Upper lobe of right lung (tissue), 1 donor: ENCODE measurements at regions not wholly inside any gene's neighbourhood (a gene's known extent, or its start where the extent isn't known, plus 50 kb on each side); places are given as distances from the start of the nearest gene placed in this dataset.
A peak's percentile ranks its signal among the peaks of the same experiment; 100 is the strongest.

Experiments
- ATAC-seq: fragments of 200-7000 bp; cut with Tn5 transposase; one replicate; pipeline ENCODE4 v1.9.1; 2020; ENCODE audit warnings: mild to moderate bottlenecking, moderate library complexity
- DNase-seq: peaks from one replicate; pipeline ENCODE4 v3.0.0-alpha.2; 2020
- H3K27ac ChIP-seq: fragments of 200-600 bp; one replicate; pipeline ENCODE4 v1.8.0; 2022
- H3K27me3 ChIP-seq: fragments of 200-600 bp; one replicate; pipeline ENCODE4 v1.8.0; 2022; ENCODE audit warnings: mild to moderate bottlenecking
- H3K36me3 ChIP-seq: fragments of 200-600 bp; one replicate; pipeline ENCODE4 v1.8.0; 2022
- H3K4me1 ChIP-seq: fragments of 200-600 bp; one replicate; pipeline ENCODE4 v1.8.0; 2022
- H3K4me3 ChIP-seq: fragments of 200-600 bp; one replicate; pipeline ENCODE4 v1.8.0; 2022; ENCODE audit warnings: mild to moderate bottlenecking
- H3K9me3 ChIP-seq: fragments of 200-600 bp; one replicate; pipeline ENCODE4 v1.8.0; 2022
- intact Hi-C: fragments of 100-400 bp; cut with DNase I; formaldehyde crosslinking; loops from one replicate; pipeline ENCODE4 v1.11.0; 2022
- TF ChIP-seq, protein P1 (sequence below): fragments of 200-600 bp; IDR thresholded peaks from one replicate; pipeline ENCODE4 v1.8.0; 2022; ENCODE audit warnings: antibody characterized with exemption
- donor health status: DM: no; HTN: yes; CAD: no; lungs with severe emphysema.

DNA sequence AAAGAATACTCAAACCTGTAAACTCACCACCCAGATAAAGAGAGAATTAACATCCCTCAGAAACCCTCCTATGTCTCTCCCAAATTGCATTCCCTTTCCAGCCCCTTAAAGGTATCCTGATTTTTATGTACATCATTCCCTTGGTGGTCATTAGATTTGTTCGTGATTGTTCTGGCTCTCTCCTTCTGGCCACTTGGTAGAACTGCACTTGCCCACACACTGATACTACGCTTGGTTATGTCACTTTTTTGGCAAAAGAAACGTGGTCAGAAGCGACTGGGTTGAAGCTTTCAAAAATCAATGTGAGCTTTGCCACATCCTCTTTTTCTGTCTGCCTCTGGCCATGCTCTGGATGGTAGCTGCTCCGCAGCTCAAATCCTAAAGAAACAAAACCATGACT lies 76.3 kb downstream of the KRTAP19-8 start:
- ATAC-seq (no peak), DNase-seq (no peak)
- Histone ChIP-seq H3K27ac (no peak overlapping the region), H3K27me3 (no peaks in the 10 kb centered on the region), H3K9me3 (no peaks in the 10 kb centered on the region), H3K4me3 (no peak overlapping the region), H3K4me1 (no peaks in the 10 kb centered on the region), H3K36me3 (no peaks in the 10 kb centered on the region)
- intact Hi-C loops: no loop called here
- TF ChIP-seq, protein P1, sequence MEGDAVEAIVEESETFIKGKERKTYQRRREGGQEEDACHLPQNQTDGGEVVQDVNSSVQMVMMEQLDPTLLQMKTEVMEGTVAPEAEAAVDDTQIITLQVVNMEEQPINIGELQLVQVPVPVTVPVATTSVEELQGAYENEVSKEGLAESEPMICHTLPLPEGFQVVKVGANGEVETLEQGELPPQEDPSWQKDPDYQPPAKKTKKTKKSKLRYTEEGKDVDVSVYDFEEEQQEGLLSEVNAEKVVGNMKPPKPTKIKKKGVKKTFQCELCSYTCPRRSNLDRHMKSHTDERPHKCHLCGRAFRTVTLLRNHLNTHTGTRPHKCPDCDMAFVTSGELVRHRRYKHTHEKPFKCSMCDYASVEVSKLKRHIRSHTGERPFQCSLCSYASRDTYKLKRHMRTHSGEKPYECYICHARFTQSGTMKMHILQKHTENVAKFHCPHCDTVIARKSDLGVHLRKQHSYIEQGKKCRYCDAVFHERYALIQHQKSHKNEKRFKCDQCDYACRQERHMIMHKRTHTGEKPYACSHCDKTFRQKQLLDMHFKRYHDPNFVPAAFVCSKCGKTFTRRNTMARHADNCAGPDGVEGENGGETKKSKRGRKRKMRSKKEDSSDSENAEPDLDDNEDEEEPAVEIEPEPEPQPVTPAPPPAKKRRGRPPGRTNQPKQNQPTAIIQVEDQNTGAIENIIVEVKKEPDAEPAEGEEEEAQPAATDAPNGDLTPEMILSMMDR: peak; percentile 10

DNA sequence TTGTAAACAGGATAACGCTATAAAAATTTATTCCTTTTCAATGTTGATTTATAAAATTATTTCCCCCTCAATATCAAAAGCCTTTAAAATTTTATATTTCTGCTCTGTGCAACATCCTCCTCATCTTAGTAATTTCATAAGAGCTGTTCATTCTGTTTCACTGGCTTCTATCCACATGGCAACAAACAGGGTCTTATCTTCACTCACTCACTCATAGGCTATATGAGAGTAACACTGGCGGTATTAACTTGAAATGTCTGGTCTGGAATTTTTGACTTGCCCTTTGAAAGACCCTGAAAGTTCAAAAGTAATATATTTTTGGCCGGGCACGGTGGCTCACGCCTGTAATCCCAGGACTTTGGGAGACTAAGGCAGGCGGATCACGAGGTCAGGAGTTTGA lies 77.4 kb upstream of the KRTAP11-1 start:
- ATAC-seq (no peak), DNase-seq (no peak)
- no peaks in the 10 kb centered on the region for H3K4me1 ChIP-seq
- TF ChIP-seq, protein P1: no peak
- H3K4me3 ChIP-seq: no peak overlapping the region
- no peaks in the 10 kb centered on the region for H3K27me3 ChIP-seq
- H3K27ac ChIP-seq: no peak overlapping the region
- no peaks in the 10 kb centered on the region for H3K36me3 ChIP-seq
- H3K9me3 ChIP-seq: no peaks in the 10 kb centered on the region
- intact Hi-C loops: no loop called here

DNA sequence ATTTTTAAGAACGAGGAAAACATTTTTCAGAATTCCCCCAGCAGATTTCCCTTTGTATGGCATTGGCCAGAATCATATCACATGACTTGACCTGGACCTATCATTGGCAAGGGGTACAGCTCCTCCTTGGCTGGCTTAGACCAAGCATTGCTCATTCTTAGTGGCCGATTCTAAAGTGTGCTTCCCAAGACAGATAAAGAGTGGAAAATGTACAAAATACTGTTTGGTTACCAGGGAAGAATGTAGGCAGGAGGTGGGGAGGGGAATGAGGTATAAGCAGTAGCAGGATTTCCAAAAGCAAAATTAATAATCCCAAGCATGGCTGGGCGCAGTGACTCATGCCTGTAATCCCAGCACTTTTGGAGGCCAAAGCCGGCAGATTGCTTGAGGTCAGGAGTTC lies 75.6 kb upstream of the KRTAP11-1 start:
- Histone ChIP-seq H3K4me1 (no peaks in the 10 kb centered on the region), H3K4me3 (no peak overlapping the region), H3K27ac (no peak overlapping the region), H3K36me3 (no peaks in the 10 kb centered on the region), H3K27me3 (no peaks in the 10 kb centered on the region), H3K9me3 (no peaks in the 10 kb centered on the region)
- TF ChIP-seq, protein P1: no peak
- ATAC-seq (no peak), DNase-seq (no peak)
- intact Hi-C loops: no loop called here

DNA sequence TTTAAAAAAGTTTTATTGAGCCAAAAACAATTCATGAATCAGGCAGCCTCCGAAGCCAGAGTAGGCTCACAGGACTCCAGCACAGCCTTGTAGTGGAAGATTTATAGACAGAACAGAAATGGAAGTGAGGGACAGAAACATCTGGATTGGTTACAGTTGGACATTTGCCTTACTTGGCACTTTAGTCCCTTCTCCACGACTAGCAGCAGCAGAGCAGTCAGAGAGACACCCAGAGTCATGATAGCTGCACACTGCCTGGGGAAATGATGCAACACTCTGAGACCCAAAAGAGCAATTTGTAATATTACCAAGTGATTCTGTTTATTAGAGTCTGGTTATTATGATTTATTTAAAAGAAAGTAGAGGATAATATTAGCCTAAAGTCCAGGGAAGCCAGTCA lies 72.2 kb upstream of the KRTAP11-1 start:
- Histone ChIP-seq H3K27ac (no peak overlapping the region), H3K4me3 (no peak overlapping the region), H3K36me3 (no peaks in the 10 kb centered on the region), H3K9me3 (no peaks in the 10 kb centered on the region), H3K27me3 (no peaks in the 10 kb centered on the region), H3K4me1 (no peaks in the 10 kb centered on the region)
- TF ChIP-seq, protein P1: no peak
- ATAC-seq: no peak
- no peak for DNase-seq
- intact Hi-C loops: no loop called here

DNA sequence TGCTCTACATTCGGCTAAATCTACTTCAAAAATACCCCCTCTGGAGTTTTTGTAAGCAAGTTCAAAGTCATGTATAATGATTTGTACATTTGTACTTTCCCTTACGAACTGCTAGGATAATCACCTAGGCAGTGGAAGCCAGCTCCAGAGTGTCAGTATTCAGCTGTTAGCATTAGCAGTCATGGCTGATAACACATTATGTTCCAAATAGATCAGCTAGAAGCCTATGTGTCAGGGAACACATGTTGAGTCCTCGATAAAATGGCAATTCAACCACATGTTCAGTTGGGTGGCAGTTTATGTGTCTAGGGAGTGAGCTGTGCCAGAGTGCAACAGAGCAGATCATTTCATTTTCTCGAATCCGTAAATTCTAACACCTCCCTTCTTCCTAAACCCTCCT lies 65.8 kb upstream of the KRTAP11-1 start:
- Histone ChIP-seq H3K36me3 (no peaks in the 10 kb centered on the region), H3K27ac (no peak overlapping the region), H3K9me3 (no peaks in the 10 kb centered on the region), H3K4me1 (no peaks in the 10 kb centered on the region), H3K27me3 (no peaks in the 10 kb centered on the region), H3K4me3 (no peak overlapping the region)
- no peak for ATAC-seq
- intact Hi-C loops: no loop called here
- TF ChIP-seq, protein P1: no peak
- DNase-seq: no peak

DNA sequence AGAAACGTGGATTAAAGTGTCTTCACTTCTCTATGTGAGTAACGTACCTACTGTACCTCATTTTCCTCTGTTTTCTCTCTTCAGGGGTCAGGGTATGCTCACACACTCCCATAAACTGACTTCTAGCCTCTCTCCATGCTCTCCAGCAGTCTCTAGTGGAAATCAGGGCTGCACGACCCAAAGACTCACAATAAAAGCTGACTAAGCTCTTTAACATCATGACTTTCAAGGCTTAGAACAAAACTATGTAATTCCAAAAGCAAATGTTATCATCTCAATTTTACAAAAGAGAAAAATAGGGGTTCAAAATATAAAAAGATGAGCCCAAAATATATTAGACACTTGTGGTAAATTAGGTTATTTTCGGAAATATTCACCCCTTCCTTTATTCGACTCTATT lies 62.5 kb upstream of the KRTAP11-1 start:
- no peaks in the 10 kb centered on the region for H3K36me3 ChIP-seq
- TF ChIP-seq, protein P1: no peak
- intact Hi-C loops: no loop called here
- ATAC-seq (no peak), DNase-seq (no peak)
- H3K27ac ChIP-seq: no peak overlapping the region
- H3K9me3 ChIP-seq: no peaks in the 10 kb centered on the region
- no peaks in the 10 kb centered on the region for H3K27me3 ChIP-seq
- no peak overlapping the region for H3K4me3 ChIP-seq
- H3K4me1 ChIP-seq: no peaks in the 10 kb centered on the region
